ENCODE measurements at regions not wholly inside any gene's neighbourhood (a gene's known extent, or its start where the extent isn't known, plus 50 kb on each side); places are given as distances from the start of the nearest gene placed in this dataset.
"Not testable (repeated sequence)": the region's sequence is repeated elsewhere in the genome, so short reads cannot be mapped to it uniquely, and the experiment has no call there.

- in situ Hi-C loops (cut with HindIII; ENCODE audit: low pct_unique_long_range_greater_than_20kb, low sequenced_read_pairs): no loop called here
- DNase-seq (ENCODE audit: low read depth in 1 of 2, low spot score in 1 of 2): no peak
- no peak for TF ChIP-seq JUND (IDR thresholded peaks at IDR 0.05; ENCODE audit: low read depth)
Measured at GRCh38 chr2:121837591-121837990, 82.1 kb downstream of the TSN start.

- in situ Hi-C loops (cut with HindIII; ENCODE audit: low pct_unique_long_range_greater_than_20kb, low sequenced_read_pairs): no loop called here
- DNase-seq (ENCODE audit: low read depth in 1 of 2, low spot score in 1 of 2): no peak
- no peak for TF ChIP-seq JUND (IDR thresholded peaks at IDR 0.05; ENCODE audit: low read depth)
Measured at GRCh38 chr2:121838551-121838950, 83.1 kb downstream of the TSN start.

- in situ Hi-C loops (cut with HindIII; ENCODE audit: low pct_unique_long_range_greater_than_20kb, low sequenced_read_pairs): no loop called here
- TF ChIP-seq JUND (IDR thresholded peaks at IDR 0.05; ENCODE audit: low read depth): no peak
- DNase-seq (ENCODE audit: low read depth in 1 of 2, low spot score in 1 of 2): no peak
Measured at GRCh38 chr2:121839584-121839983, 84.1 kb downstream of the TSN start.

- no peak for DNase-seq (ENCODE audit: low read depth in 1 of 2, low spot score in 1 of 2)
- in situ Hi-C loops (cut with HindIII; ENCODE audit: low pct_unique_long_range_greater_than_20kb, low sequenced_read_pairs): no loop called here
- TF ChIP-seq JUND (IDR thresholded peaks at IDR 0.05; ENCODE audit: low read depth): no peak
Measured at GRCh38 chr2:121849236-121849635, 93.8 kb downstream of the TSN start.

GRCh38 chr2:121853149-121853548 lies 97.7 kb downstream of the TSN start:
- in situ Hi-C loops (cut with HindIII; ENCODE audit: low pct_unique_long_range_greater_than_20kb, low sequenced_read_pairs); DNase-seq (ENCODE audit: low read depth in 1 of 2, low spot score in 1 of 2): not testable (repeated sequence)

- DNase-seq (ENCODE audit: low read depth in 1 of 2, low spot score in 1 of 2): no peak
- in situ Hi-C loops (cut with HindIII; ENCODE audit: low pct_unique_long_range_greater_than_20kb, low sequenced_read_pairs): no loop called here
- TF ChIP-seq JUND (IDR thresholded peaks at IDR 0.05; ENCODE audit: low read depth): no peak
Measured at GRCh38 chr2:121855510-121855909, 100.1 kb downstream of the TSN start.

GRCh38 chr2:121856360-121856759 lies 100.9 kb downstream of the TSN start:
- no peak for DNase-seq (ENCODE audit: low read depth in 1 of 2, low spot score in 1 of 2)

GRCh38 chr2:121858369-121858768 lies 102.9 kb downstream of the TSN start:
- in situ Hi-C loops (cut with HindIII; ENCODE audit: low pct_unique_long_range_greater_than_20kb, low sequenced_read_pairs): no loop called here
- TF ChIP-seq JUND (IDR thresholded peaks at IDR 0.05; ENCODE audit: low read depth): no peak
- DNase-seq (ENCODE audit: low read depth in 1 of 2, low spot score in 1 of 2): no peak

More at GRCh38 chr2:121856360-121856759, 100.9 kb downstream of the TSN start:
- no peak for TF ChIP-seq JUND (IDR thresholded peaks at IDR 0.05; ENCODE audit: low read depth)
- in situ Hi-C loops (cut with HindIII; ENCODE audit: low pct_unique_long_range_greater_than_20kb, low sequenced_read_pairs): no loop called here

- no peak for TF ChIP-seq JUND (IDR thresholded peaks at IDR 0.05; ENCODE audit: low read depth)
- in situ Hi-C loops (cut with HindIII; ENCODE audit: low pct_unique_long_range_greater_than_20kb, low sequenced_read_pairs): no loop called here
- DNase-seq (ENCODE audit: low read depth in 1 of 2, low spot score in 1 of 2): no peak
Measured at GRCh38 chr2:121858847-121859246, 103.4 kb downstream of the TSN start.

- no peak for TF ChIP-seq JUND (IDR thresholded peaks at IDR 0.05; ENCODE audit: low read depth)
- no peak for DNase-seq (ENCODE audit: low read depth in 1 of 2, low spot score in 1 of 2)
- in situ Hi-C loops (cut with HindIII; ENCODE audit: low pct_unique_long_range_greater_than_20kb, low sequenced_read_pairs): no loop called here
Measured at GRCh38 chr2:121860033-121860757, 104.7 kb downstream of the TSN start.

- in situ Hi-C loops (cut with HindIII; ENCODE audit: low pct_unique_long_range_greater_than_20kb, low sequenced_read_pairs): no loop called here
Measured at GRCh38 chr2:121860758-121861227, 105.3 kb downstream of the TSN start.

GRCh38 chr2:121862286-121862685 lies 106.8 kb downstream of the TSN start:
- no peak for DNase-seq (ENCODE audit: low read depth in 1 of 2, low spot score in 1 of 2)
- no peak for TF ChIP-seq JUND (IDR thresholded peaks at IDR 0.05; ENCODE audit: low read depth)
- in situ Hi-C loops (cut with HindIII; ENCODE audit: low pct_unique_long_range_greater_than_20kb, low sequenced_read_pairs): no loop called here

More at GRCh38 chr2:121860758-121861227, 105.3 kb downstream of the TSN start:
- DNase-seq (ENCODE audit: low read depth in 1 of 2, low spot score in 1 of 2): no peak
- TF ChIP-seq JUND (IDR thresholded peaks at IDR 0.05; ENCODE audit: low read depth): no peak

- in situ Hi-C loops (cut with HindIII; ENCODE audit: low pct_unique_long_range_greater_than_20kb, low sequenced_read_pairs): no loop called here
- no peak for TF ChIP-seq JUND (IDR thresholded peaks at IDR 0.05; ENCODE audit: low read depth)
- no peak for DNase-seq (ENCODE audit: low read depth in 1 of 2, low spot score in 1 of 2)
Measured at GRCh38 chr2:121865914-121866313, 110.5 kb downstream of the TSN start.

GRCh38 chr2:121866789-121867188 lies 111.3 kb downstream of the TSN start:
- no peak for TF ChIP-seq JUND (IDR thresholded peaks at IDR 0.05; ENCODE audit: low read depth)
- in situ Hi-C loops (cut with HindIII; ENCODE audit: low pct_unique_long_range_greater_than_20kb, low sequenced_read_pairs): no loop called here
- no peak for DNase-seq (ENCODE audit: low read depth in 1 of 2, low spot score in 1 of 2)

All from T47D (cell line).